Nephron progenitor cell (in vitro differentiated cells): ENCODE measurements at regions not wholly inside any gene's neighbourhood (a gene's known extent, or its start where the extent isn't known, plus 50 kb on each side); places are given as distances from the start of the nearest gene placed in this dataset.

Experiments used
- DNase-seq: peaks from one replicate; pipeline ENCODE4 v3.0.0; 2021
- H3K27ac Mint-ChIP-seq: 2 replicates; pipeline ENCODE4 v1.8.0; 2021; ENCODE audit warnings: mild to moderate bottlenecking, moderate library complexity, mixed read lengths
- H3K27me3 Mint-ChIP-seq: 2 replicates; pipeline ENCODE4 v1.8.0; 2021; ENCODE audit warnings: mild to moderate bottlenecking, low read depth, mixed read lengths; ENCODE audit not compliant: poor library complexity
- H3K36me3 Mint-ChIP-seq: 2 replicates; pipeline ENCODE4 v1.8.0; 2021; ENCODE audit warnings: low read depth, mixed read lengths
- H3K4me1 Mint-ChIP-seq: 2 replicates; pipeline ENCODE4 v1.8.0; 2021; ENCODE audit warnings: mixed read lengths
- H3K4me3 Mint-ChIP-seq: 2 replicates; pipeline ENCODE4 v1.8.0; 2021; ENCODE audit warnings: mild to moderate bottlenecking, moderate library complexity, mixed read lengths
- H3K9me3 Mint-ChIP-seq: 2 replicates; pipeline ENCODE4 v1.8.0; 2021; ENCODE audit warnings: mild to moderate bottlenecking, moderate library complexity, mixed read lengths
- TF ChIP-seq, protein P1 (sequence below): fragments of 200-600 bp; sonication (generic); IDR thresholded peaks from 2 replicates; pipeline ENCODE4 v1.5.0; 2021; ENCODE audit warnings: antibody characterized with exemption

DNA sequence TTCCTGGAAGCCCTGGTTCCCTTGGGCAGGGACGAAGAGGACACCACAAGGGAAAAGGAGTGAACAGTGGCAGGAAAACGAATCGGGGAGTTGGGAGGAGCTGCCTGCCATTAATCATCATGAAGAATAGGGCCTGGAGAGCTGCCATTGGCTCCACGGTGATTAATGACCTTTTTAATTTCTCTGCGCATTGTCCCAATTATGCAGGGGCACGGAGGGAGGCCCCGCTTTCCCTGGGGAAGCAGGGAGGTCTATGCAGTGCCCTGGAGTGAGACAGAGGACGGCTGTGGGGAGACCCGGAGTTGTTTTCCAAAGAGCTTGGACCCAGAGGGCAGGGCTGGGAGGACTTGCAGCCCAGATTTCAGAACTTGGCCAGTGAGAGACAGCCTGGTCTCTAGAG lies 338.9 kb upstream of the C16orf82 start:
- H3K36me3 Mint-ChIP-seq = no peaks in the 10 kb centered on the region
- H3K27ac Mint-ChIP-seq = peak overlapping the region; percentile 69
- H3K4me1 Mint-ChIP-seq = peaks cover 46% of the 10 kb centered on the region
- peaks cover 31% of the 10 kb centered on the region for H3K27me3 Mint-ChIP-seq
- peak; percentile 9 for DNase-seq
- H3K9me3 Mint-ChIP-seq = peaks cover 6% of the 10 kb centered on the region
- no peak overlapping the region for H3K4me3 Mint-ChIP-seq
- TF ChIP-seq, protein P1, sequence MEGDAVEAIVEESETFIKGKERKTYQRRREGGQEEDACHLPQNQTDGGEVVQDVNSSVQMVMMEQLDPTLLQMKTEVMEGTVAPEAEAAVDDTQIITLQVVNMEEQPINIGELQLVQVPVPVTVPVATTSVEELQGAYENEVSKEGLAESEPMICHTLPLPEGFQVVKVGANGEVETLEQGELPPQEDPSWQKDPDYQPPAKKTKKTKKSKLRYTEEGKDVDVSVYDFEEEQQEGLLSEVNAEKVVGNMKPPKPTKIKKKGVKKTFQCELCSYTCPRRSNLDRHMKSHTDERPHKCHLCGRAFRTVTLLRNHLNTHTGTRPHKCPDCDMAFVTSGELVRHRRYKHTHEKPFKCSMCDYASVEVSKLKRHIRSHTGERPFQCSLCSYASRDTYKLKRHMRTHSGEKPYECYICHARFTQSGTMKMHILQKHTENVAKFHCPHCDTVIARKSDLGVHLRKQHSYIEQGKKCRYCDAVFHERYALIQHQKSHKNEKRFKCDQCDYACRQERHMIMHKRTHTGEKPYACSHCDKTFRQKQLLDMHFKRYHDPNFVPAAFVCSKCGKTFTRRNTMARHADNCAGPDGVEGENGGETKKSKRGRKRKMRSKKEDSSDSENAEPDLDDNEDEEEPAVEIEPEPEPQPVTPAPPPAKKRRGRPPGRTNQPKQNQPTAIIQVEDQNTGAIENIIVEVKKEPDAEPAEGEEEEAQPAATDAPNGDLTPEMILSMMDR = no peak

DNA sequence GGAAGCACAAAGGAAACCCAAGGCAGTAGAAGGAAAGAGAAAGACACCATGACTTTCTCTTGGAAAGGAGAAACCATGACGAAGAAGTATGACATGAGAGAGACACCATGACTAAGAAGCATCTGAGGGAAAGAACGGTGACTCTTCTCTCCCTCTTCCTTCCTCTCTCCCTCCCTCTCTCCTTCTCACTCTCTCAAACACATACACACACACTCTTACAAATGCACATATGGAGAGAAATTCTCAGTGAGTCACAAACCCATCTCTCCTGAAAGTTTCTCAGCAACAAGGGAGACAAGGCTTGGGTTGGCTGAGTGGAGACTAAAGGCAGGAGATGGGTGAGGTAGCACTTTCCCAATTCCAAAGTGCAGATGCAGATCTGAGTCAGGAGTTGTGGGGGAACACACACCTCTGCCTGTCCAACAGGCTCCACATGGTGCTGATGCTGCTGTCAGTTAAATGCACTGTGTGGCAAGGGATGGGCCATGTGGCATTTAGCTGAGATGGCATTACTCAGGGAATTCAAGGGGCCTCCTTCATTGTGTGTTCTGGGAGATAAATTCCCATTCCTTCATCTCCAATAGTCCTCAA lies 336.7 kb upstream of the C16orf82 start:
- Mint-ChIP-seq H3K27ac (no peak overlapping the region), H3K36me3 (no peaks in the 10 kb centered on the region), H3K27me3 (peaks cover 34% of the 10 kb centered on the region), H3K4me3 (no peak overlapping the region), H3K9me3 (peaks cover 6% of the 10 kb centered on the region), H3K4me1 (peaks cover 31% of the 10 kb centered on the region)
- no peak for DNase-seq
- TF ChIP-seq, protein P1 = no peak

DNA sequence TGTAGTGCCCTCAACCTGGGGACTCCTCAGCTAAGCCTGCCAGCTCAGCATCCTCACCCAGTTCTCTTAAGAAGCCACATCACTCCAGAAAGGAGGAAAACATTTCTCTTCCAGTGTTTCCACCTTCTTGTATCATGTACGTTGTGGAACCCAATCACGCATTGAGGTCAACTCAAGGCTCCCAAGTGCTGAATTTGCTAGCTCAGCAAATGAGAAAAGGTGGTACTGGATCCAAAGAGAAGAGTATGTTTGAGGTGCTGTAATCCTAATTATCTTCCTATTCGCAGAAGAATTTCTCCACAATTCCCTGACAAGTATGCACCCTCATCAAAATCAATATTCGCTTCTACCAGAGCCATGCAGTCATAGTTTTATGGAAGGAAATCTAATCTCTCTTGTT lies 335.0 kb upstream of the C16orf82 start:
- Mint-ChIP-seq H3K4me3 (no peak overlapping the region), H3K4me1 (peaks cover 22% of the 10 kb centered on the region), H3K9me3 (peaks cover 6% of the 10 kb centered on the region), H3K27me3 (peaks cover 34% of the 10 kb centered on the region), H3K27ac (no peak overlapping the region), H3K36me3 (no peaks in the 10 kb centered on the region)
- no peak for DNase-seq
- TF ChIP-seq, protein P1 = no peak

DNA sequence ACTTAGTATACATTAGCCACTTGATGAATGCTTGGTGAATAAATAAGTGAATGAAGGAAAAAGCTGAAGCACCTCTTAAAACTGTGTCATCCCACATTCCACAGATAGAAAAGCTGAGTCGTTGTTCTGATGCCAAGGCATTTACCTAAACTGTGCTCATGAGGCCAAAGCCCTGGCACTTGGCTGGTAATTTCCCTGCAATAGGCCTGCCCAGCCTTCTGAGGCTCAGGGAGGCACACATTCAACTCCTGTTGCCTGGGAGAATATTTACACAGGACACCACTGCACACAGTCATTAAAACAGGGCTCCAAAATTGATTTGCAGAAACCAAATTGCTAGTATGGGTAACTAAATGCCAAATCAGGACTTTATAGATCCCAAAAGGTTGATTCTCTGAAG lies 333.0 kb upstream of the C16orf82 start:
- DNase-seq = no peak
- no peaks in the 10 kb centered on the region for H3K36me3 Mint-ChIP-seq
- H3K27ac Mint-ChIP-seq = no peak overlapping the region
- H3K4me3 Mint-ChIP-seq = no peak overlapping the region
- TF ChIP-seq, protein P1 = no peak
- H3K4me1 Mint-ChIP-seq = peaks cover 6% of the 10 kb centered on the region
- peaks cover 6% of the 10 kb centered on the region for H3K9me3 Mint-ChIP-seq
- H3K27me3 Mint-ChIP-seq = peaks cover 32% of the 10 kb centered on the region

DNA sequence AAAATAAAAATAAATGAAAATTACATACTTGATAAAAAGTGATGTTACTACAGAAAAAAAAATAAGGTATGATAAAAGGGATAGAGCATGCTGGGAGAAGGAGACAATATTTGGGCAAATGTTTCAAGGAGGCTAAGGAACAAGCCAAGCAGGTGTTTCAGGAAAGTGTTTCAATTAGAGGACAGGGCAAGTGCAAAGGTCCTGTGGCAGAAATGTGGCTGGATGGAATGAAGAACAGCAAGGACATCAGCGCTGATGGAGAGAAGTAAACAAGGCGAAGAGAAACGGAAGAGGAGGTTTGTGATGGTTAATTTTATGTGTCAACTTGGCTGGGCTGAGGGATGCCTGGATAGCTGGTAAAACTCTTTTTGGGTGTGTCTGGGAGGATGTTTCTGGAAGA lies 331.2 kb upstream of the C16orf82 start:
- Mint-ChIP-seq H3K4me1 (no peaks in the 10 kb centered on the region), H3K27me3 (peaks cover 19% of the 10 kb centered on the region), H3K9me3 (peaks cover 3% of the 10 kb centered on the region), H3K4me3 (no peak overlapping the region), H3K36me3 (no peaks in the 10 kb centered on the region), H3K27ac (no peak overlapping the region)
- DNase-seq = no peak
- TF ChIP-seq, protein P1 = no peak

DNA sequence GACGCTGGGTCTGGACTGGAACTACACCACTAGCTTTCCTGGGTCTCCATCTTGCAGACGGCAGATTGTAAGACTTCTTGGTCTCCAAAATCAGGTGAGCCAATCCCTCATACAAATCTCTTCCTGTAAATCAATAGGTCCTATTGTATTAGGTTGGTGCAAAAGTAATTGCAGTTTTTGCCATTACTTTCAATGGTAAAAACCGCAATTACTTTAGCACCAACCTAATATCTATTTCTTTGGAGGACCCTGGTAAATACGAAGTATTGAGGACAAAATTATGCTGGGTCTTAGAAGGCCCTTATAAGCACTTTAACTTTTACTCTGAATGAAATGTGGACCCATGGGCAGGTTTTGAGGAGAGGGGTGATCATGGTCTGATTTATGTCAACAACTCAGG lies 330.6 kb upstream of the C16orf82 start:
- TF ChIP-seq, protein P1 = no peak
- Mint-ChIP-seq H3K4me3 (no peak overlapping the region), H3K36me3 (no peaks in the 10 kb centered on the region), H3K27me3 (peaks cover 14% of the 10 kb centered on the region), H3K4me1 (no peaks in the 10 kb centered on the region), H3K27ac (no peak overlapping the region), H3K9me3 (peaks cover 3% of the 10 kb centered on the region)
- no peak for DNase-seq
